K562 (cell line): ENCODE measurements at regions not wholly inside any gene's neighbourhood (a gene's known extent, or its start where the extent isn't known, plus 50 kb on each side); places are given as distances from the start of the nearest gene placed in this dataset.

Experiments
- ATAC-seq: fragments of 200-7000 bp; cut with Tn5 transposase; 3 replicates; pipeline ENCODE4 v1.9.1; 2020; ENCODE audit warnings: moderate library complexity
- BruUV-seq: library from RNA; stranded (reverse); fragments of 400-500 nt; replicated peaks from 2 replicates; lab custom pipeline; 2021; lab: Mats Ljungman, UMichigan
- CTCF ChIA-PET: fragments of 300-600 bp; formaldehyde crosslinking; extraction: SDS; loops from one replicate; lab custom pipeline; 2021; ENCODE audit warnings: low intra/inter-chr PET ratio; lab: Yijun Ruan, JAX
- POLR2A ChIA-PET: fragments of 300-600, 350-650 bp; sonication (Branson Sonifier 250); formaldehyde crosslinking; extraction: SDS; loops from one replicate; lab custom pipeline; 2021; ENCODE audit warnings: antibody characterized with exemption, inconsistent platforms; lab: Yijun Ruan, JAX
- DNase-seq, 4 experiments: peaks; one replicate each; pipeline versions ENCODE4 v3.0.0 to v3.0.0-alpha.2; 2011 to 2018; ENCODE audit warnings: low spot score in 3 of 4, mixed read lengths in 3 of 4; ENCODE audit errors: extremely low read depth in 1 of 4
- FAIRE-seq: peaks from 2 replicates; lab custom pipeline; 2011; peaks lifted over from hg19 to GRCh38; lab: Jason Lieb, UNC
- H2AFZ ChIP-seq: 2 replicates; pipeline ENCODE4 v1.6.0; 2011; ENCODE audit warnings: low read depth, low read length, control low read depth, inconsistent platforms
- H3K27ac ChIP-seq: fragments of 200-600 bp; 3 replicates; pipeline ENCODE4 v1.8.0; 2011; ENCODE audit warnings: low read depth, mild to moderate bottlenecking, control low read depth, inconsistent platforms, low read length, moderate library complexity, mixed read lengths; ENCODE audit errors: extremely low read depth
- H3K27me3 ChIP-seq, 2 experiments: fragments of 300-600 bp in 1 of 2; 2 replicates in 1 of 2; 3 replicates in 1 of 2; pipeline versions ENCODE4 v1.6.0 to v1.8.0; 2011; ENCODE audit warnings: inconsistent platforms in 2 of 2, low read length in 2 of 2, mild to moderate bottlenecking in 1 of 2, mixed read lengths in 1 of 2, moderate library complexity in 1 of 2; ENCODE audit not compliant: control insufficient read depth in 2 of 2, insufficient read depth in 2 of 2
- H3K36me3 ChIP-seq: fragments of 300-600 bp; 3 replicates; pipeline ENCODE4 v1.8.0; 2011; ENCODE audit warnings: mild to moderate bottlenecking, low read length, inconsistent platforms; ENCODE audit not compliant: control insufficient read depth, insufficient read depth
- H3K4me1 ChIP-seq, 2 experiments: fragments of 200-600 bp in 1 of 2; replicated peaks in 1 of 2; 2 replicates in 1 of 2; 3 replicates in 1 of 2; pipeline versions ENCODE4 v1.5.1 to v1.8.0; 2011; ENCODE audit warnings: inconsistent platforms in 2 of 2, low read length in 2 of 2, mild to moderate bottlenecking in 1 of 2, mixed read lengths in 1 of 2, moderate library complexity in 1 of 2; ENCODE audit not compliant: control insufficient read depth in 2 of 2, insufficient read depth in 2 of 2
- H3K4me2 ChIP-seq: 2 replicates; pipeline ENCODE4 v1.6.1; 2011; ENCODE audit warnings: low read length, control low read depth, inconsistent platforms, mixed read lengths; ENCODE audit not compliant: insufficient read depth
- H3K4me3 ChIP-seq: fragments of 200-600 bp; sonication (generic), shearing (Covaris generic); 2 replicates; pipeline ENCODE4 v1.5.1; 2016; ENCODE audit warnings: control low read depth, inconsistent platforms
- H3K79me2 ChIP-seq: fragments of 200-600 bp; 3 replicates; pipeline ENCODE4 v1.8.0; 2011; ENCODE audit warnings: low read length, inconsistent platforms; ENCODE audit not compliant: control insufficient read depth, insufficient read depth
- H3K9ac ChIP-seq, 2 experiments: 2 replicates each; pipeline versions ENCODE4 v1.6.0 to v1.6.1; 2011; ENCODE audit warnings: low read depth in 2 of 2, low read length in 2 of 2, control low read depth in 1 of 2, inconsistent platforms in 1 of 2, mild to moderate bottlenecking in 1 of 2, mixed read lengths in 1 of 2; ENCODE audit not compliant: insufficient read depth in 1 of 2
- H3K9me1 ChIP-seq: one replicate; pipeline ENCODE4 v1.6.0; 2011; ENCODE audit warnings: inconsistent platforms, mild to moderate bottlenecking, low read length, moderate library complexity; ENCODE audit not compliant: control insufficient read depth, insufficient read depth
- H3K9me3 ChIP-seq: replicated peaks from 2 replicates; pipeline ENCODE4 v1.5.1; 2011; ENCODE audit warnings: low read depth, low read length, inconsistent platforms; ENCODE audit not compliant: control insufficient read depth, insufficient read depth
- H4K20me1 ChIP-seq: replicated peaks from 2 replicates; pipeline ENCODE4 v1.6.1; 2011; ENCODE audit warnings: low read length, inconsistent platforms, mixed read lengths; ENCODE audit not compliant: control insufficient read depth, insufficient read depth
- CBX1 ChIP-seq: sonication (generic); IDR thresholded peaks from 2 replicates; pipeline ENCODE4 v1.6.1; 2016; ENCODE audit warnings: antibody characterized with exemption, low read depth, mild to moderate bottlenecking
- CXXC5 ChIP-seq: fragments of 250-450 bp; sonication (Bioruptor Pico); IDR thresholded peaks from 2 replicates; pipeline ENCODE4 v1.8.0; 2022; ENCODE audit warnings: inconsistent platforms, mild to moderate bottlenecking, moderate library complexity
- IRF9 ChIP-seq: fragments of 450-650 bp; IDR thresholded peaks from 2 replicates; pipeline ENCODE4 v1.6.1; 2016; ENCODE audit warnings: missing biosample characterization, missing genetic modification characterization
- NUFIP1 ChIP-seq: fragments of 450-650 bp; IDR thresholded peaks from 2 replicates; pipeline ENCODE4 v1.6.1; 2018; ENCODE audit not compliant: partially characterized antibody
- PREB ChIP-seq: sonication (generic); formaldehyde crosslinking; IDR thresholded peaks from 2 replicates; pipeline ENCODE4 v1.8.1; 2023; ENCODE audit warnings: mild to moderate bottlenecking, missing genetic modification reagents
- RREB1 ChIP-seq: fragments of 250-450 bp; sonication (Bioruptor Pico); IDR thresholded peaks from 2 replicates; pipeline ENCODE4 v1.4.0; 2020
- SNAPC5 ChIP-seq: fragments of 250-450 bp; sonication (Bioruptor Pico); IDR thresholded peaks from 2 replicates; pipeline ENCODE4 v1.8.0; 2021; ENCODE audit warnings: moderate library complexity, mild to moderate bottlenecking, inconsistent platforms
- TSC22D4 ChIP-seq: fragments of 450-650 bp; IDR thresholded peaks from 2 replicates; pipeline ENCODE4 v1.6.1; 2016; ENCODE audit warnings: missing genetic modification characterization, missing biosample characterization, control low read depth
- ZBTB43 ChIP-seq: sonication (generic); formaldehyde crosslinking; IDR thresholded peaks from 2 replicates; pipeline ENCODE4 v1.8.0; 2023; ENCODE audit warnings: mild to moderate bottlenecking, missing genetic modification reagents
- ZNF277 ChIP-seq: fragments of 250-450 bp; sonication (Bioruptor Pico); IDR thresholded peaks from 2 replicates; pipeline ENCODE4 v1.8.0; 2022; ENCODE audit warnings: inconsistent platforms, mild to moderate bottlenecking, moderate library complexity, borderline replicate concordance
- WGBS: fragments of 100-300 bp; shearing (Covaris generic); methylation state at CpG from one replicate; pipeline ENCODE4 v1.1.6; 2016; ENCODE audit warnings: low coverage, mixed read lengths; ENCODE audit not compliant: insufficient coverage; ENCODE audit errors: missing lambda C conversion rate; 5-methylcytosine and 5-hydroxymethylcytosine counted together
- in situ Hi-C: fragments of 300-500 bp; cut with MboI; formaldehyde crosslinking; loops from 4 replicates; pipeline ENCODE4 v1.15.0; 2018; ENCODE audit warnings: inconsistent platforms, mixed read lengths
- intact Hi-C: fragments of 100-400 bp; cut with micrococcal nuclease; formaldehyde crosslinking; loops from 2 replicates; pipeline ENCODE4 v1.14.2; 2022

GRCh38 chr22:48785792-48786678, 1041.6 kb downstream of the BRD1 start:
- Histone ChIP-seq H3K36me3 (no peaks in the 10 kb centered on the region), H3K27ac (no peak overlapping the region), H3K9me1 (no peaks in the 10 kb centered on the region), H3K9me3 (no peaks in the 10 kb centered on the region), H3K4me1 (no peaks in the 10 kb centered on the region), H3K27me3 (no peaks in the 10 kb centered on the region; a peak in 1 of 5 replicates), H3K79me2 (no peaks in the 10 kb centered on the region), H3K4me3 (no peak overlapping the region), H2AFZ (no peak overlapping the region), H3K4me2 (no peak overlapping the region), H4K20me1 (no peaks in the 10 kb centered on the region), H3K9ac (no peak overlapping the region)
- ChIA-PET POLR2A (no interaction called here), CTCF (no interaction called here)
- 0% methylated on average over 9 of the region's 14 CpGs for WGBS
- FAIRE-seq = no peak
- no peak for ATAC-seq
- in situ Hi-C loops (no loop called here), intact Hi-C loops (no loop called here)
- BruUV-seq = no TSS peak
- no peak for DNase-seq
- no peak for TF ChIP-seq CBX1
- no peak for TF ChIP-seq RREB1 (CRISPR knock-in tag)
- no peak for TF ChIP-seq IRF9 (tag)
- no peak for TF ChIP-seq CXXC5 (CRISPR knock-in tag)
- TF ChIP-seq SNAPC5 (CRISPR knock-in tag) = no peak
- no peak for TF ChIP-seq ZBTB43 (CRISPR knock-in tag)
- no peak for TF ChIP-seq TSC22D4
- no peak for TF ChIP-seq NUFIP1
- TF ChIP-seq ZNF277 (CRISPR knock-in tag) = no peak
- no peak for TF ChIP-seq PREB (CRISPR knock-in tag)
